ENCODE measurements at regions not wholly inside any gene's neighbourhood (a gene's known extent, or its start where the extent isn't known, plus 50 kb on each side); places are given as distances from the start of the nearest gene placed in this dataset.

GRCh38 chr11:15705891-15706290 lies 591.2 kb downstream of the INSC start:
- no peak for DNase-seq

- DNase-seq = no peak
These were observed 592.5 kb downstream of the INSC start for GRCh38 chr11:15707194-15707593.

DNA sequence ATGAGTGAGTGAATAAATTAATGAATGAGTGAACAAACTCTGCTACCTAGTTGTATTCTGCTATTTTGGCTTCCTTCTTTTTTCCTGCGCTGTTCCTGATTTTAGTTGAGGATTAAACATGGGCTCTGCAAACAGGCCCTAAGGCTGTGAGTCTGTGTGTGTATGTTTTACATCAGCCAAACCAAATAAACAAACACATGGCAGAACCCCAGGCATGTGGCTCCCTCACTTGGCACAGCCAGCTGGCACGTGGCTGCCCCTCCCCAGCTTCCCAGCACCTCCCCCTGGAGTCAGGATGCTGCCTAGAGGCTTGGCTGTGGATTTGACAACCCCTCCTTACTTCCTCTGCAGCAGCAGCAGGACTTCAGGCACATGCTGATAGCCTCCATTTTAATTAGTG lies 593.2 kb downstream of the INSC start:
- peak; percentile 67 for DNase-seq

DNA sequence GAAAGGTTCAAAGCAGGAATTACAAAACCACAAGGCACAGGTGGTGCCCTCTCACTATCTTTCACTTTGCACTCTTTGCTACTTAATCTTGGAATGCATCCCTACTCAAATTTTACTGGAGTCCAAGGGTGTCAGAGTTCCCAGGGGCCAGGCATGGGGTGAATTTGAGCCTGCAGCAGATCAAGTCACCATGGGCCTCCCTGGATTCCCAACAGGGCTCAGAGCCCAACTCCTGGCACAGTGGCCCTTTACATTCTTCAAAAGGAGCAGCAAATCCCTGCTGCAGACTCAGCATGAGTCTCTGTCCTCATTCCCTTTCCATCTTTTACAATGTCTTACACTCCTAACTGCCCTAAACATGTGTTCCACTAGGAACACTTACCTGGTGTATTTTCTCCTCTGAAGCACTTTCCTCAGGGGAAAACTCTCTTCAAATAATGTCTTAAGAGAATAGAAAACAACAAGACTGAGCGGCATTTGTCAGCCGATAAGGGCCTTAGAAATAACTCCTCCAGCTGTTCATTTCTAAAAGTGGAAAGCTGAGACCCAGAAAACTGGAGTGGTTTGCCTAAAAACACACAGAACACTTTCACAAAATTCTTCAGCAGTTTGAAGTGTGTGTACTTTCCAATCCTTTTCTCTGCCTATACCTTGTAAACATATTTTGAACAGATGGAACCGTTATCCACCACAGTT lies 596.0 kb downstream of the INSC start:
- DNase-seq = no peak

GRCh38 chr11:15711311-15711710 lies 596.6 kb downstream of the INSC start:
- no peak for DNase-seq

GRCh38 chr11:15714641-15715399 lies 600.1 kb downstream of the INSC start:
- DNase-seq = no peak

DNA sequence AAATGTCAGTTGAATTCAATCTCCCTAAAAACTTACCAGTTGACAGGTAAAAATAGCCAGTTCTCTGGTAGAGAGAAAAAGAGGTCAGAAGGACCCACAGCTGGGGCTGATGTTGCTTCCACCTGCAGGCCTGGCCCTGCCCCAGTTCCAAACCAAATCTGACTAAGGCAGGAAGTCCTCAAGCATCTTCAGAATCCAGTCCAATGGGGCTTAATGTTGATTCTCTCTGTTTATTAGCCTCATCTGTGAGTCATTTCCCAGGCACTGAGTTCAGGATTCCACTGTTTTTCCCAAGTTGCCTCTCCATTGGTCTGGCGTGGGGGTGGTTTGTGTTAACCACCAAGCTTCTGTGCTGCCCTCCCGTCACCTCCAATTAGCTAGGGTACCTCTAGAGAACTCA lies 601.8 kb downstream of the INSC start:
- DNase-seq = peak; percentile 58

GRCh38 chr11:15720460-15720859 lies 605.7 kb downstream of the INSC start:
- peak; percentile 23 for DNase-seq

- DNase-seq = no peak
These were observed 609.2 kb downstream of the INSC start for GRCh38 chr11:15723966-15724365.

GRCh38 chr11:15724601-15725000 lies 609.9 kb downstream of the INSC start:
- DNase-seq = no peak

GRCh38 chr11:15725246-15725645 lies 610.5 kb downstream of the INSC start:
- no peak for DNase-seq

- DNase-seq = no peak
These were observed 611.6 kb downstream of the INSC start for GRCh38 chr11:15726221-15726746.

GRCh38 chr11:15726893-15727519 lies 612.3 kb downstream of the INSC start:
- no peak for DNase-seq

GRCh38 chr11:15727520-15727914 lies 612.8 kb downstream of the INSC start:
- no peak for DNase-seq

- no peak for DNase-seq
These were observed 613.5 kb downstream of the INSC start for GRCh38 chr11:15728207-15728606.

- DNase-seq = no peak
These were observed 615.7 kb downstream of the INSC start for GRCh38 chr11:15730263-15730994.

DNA sequence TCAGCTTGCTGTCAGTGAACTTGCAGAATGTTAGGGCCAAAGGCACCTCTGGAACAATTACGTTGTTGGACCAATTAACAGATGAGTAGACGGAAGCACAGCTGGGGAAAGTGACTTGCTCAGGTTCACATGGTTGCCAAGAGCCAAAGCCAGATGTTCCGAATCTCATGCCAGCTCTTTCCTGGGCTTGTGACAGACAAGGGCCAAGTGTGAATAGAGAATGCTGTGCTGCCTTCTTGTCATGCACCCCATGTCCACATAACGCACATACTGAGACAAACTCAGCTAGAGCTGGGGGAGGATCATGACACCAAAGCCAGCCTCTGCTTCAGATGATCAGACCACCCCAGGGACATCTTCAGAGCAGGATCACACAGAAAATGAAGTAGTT lies 616.3 kb downstream of the INSC start:
- DNase-seq = no peak

DNA sequence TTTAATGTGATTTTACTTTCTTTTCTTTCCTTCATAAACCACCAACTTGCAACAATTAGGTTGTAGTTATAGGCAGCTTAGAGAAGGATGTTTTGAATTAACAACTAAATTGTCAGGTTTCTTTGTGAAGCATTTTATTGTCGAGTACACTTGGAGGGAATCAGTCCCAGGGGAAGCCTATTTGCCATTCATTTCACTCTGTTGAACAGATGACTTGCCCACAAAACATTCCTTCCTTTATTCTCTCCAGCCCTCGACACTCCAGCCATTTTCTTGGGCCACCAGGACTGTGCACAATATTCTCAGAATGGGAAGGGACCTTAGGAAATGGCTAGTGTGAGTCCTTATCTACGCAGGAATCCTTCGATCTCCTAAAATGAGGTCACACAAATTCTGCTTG lies 620.6 kb downstream of the SOX6 start:
- DNase-seq = no peak

DNA sequence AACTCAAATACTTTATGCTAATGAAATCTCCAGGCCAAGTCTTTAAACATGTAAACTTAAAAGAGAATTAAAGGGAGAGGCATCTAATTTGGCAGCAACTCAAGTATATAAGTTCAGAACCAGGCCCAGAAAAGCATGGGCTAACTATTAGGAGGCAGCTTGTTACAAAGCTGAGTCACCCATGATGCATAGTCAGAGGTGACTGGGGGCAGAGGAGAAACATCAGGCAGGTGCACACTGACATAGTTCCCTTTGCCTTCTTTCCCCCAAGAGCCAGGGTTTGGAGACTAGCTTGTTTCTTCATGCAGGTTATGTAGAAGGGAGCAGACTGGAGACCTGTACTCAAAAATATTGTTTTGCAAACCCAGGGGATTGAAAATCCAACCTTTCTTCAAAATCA lies 619.0 kb downstream of the SOX6 start:
- peak; percentile 5 for DNase-seq

GRCh38 chr11:15738931-15739330 lies 617.4 kb downstream of the SOX6 start:
- no peak for DNase-seq

DNA sequence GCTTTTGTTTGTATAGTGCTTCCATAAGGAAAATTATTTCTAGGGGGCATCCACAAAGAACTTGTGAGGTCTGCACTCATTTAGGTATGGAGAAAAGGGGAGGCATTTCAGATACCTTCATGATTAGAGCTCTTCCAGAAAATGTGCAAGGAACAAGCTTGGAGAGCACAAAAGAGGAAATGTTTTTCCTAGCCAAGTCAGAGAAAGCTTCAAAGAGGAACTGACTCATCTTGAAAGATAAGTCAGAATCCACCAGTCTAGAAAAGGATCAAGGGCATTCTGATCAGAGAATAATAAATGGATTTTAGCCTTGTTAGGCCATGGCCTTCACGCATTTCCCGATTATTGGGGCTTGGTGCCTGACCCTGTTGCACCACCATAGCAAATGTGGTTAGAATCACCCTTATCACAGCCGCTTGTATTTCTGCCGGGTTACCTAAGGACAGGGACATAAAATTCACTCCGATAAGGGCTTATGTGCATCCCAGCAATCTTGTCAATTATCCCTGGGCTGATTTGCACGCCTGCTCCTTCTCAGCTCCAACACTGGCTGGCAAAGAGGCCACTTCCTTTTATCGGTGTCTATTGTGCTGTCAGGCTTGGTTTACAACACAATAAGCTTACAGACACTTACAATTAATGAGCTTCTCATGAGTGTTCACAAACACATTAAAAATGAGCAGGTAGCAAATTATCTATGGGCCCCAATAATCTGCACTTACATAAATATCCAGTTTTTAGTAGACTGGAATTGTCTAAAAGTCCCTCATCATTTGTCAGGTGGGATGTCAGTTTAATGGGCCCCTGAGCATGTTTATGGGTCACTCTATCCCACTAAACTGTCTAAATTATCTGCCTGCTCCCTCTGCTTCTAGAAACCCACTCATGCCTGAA lies 613.5 kb downstream of the SOX6 start:
- peak; percentile 6 for DNase-seq

GRCh38 chr11:15744693-15745092 lies 611.7 kb downstream of the SOX6 start:
- DNase-seq = no peak
